GM18519 (cell line): ENCODE measurements at regions not wholly inside any gene's neighbourhood (a gene's known extent, or its start where the extent isn't known, plus 50 kb on each side); places are given as distances from the start of the nearest gene placed in this dataset.

Experiments
- ATAC-seq: cut with Tn5 transposase; IDR thresholded peaks from one replicate; pipeline ENCODE4 v1.9.1; 2021; ENCODE audit warnings: mild to moderate bottlenecking, moderate library complexity; ENCODE audit not compliant: unreplicated experiment, low FRiP score

GRCh38 chr10:130799532-130799931, 512.0 kb downstream of the TCERG1L start:
- no peak for ATAC-seq

- ATAC-seq, result no peak
Observed at GRCh38 chr10:130800281-130800680, 511.2 kb downstream of the TCERG1L start.

- ATAC-seq, result no peak
Observed at GRCh38 chr10:130801276-130801675, 510.2 kb downstream of the TCERG1L start.

- ATAC-seq, result no peak
Observed at GRCh38 chr10:130801784-130802183, 509.7 kb downstream of the TCERG1L start.

GRCh38 chr10:130802301-130802700, 509.2 kb downstream of the TCERG1L start:
- ATAC-seq, result no peak

GRCh38 chr10:130804281-130804680, 507.2 kb downstream of the TCERG1L start:
- ATAC-seq, result no peak

GRCh38 chr10:130804778-130805634, 506.5 kb downstream of the TCERG1L start:
- ATAC-seq, result no peak

GRCh38 chr10:130805635-130806030, 505.9 kb downstream of the TCERG1L start:
- ATAC-seq, result no peak

GRCh38 chr10:130806426-130806825, 505.1 kb downstream of the TCERG1L start:
- ATAC-seq, result no peak

- no peak for ATAC-seq
Observed at GRCh38 chr10:130807096-130807495, 504.4 kb downstream of the TCERG1L start.

- ATAC-seq, result no peak
Observed at GRCh38 chr10:130807721-130808120, 503.8 kb downstream of the TCERG1L start.

GRCh38 chr10:130808243-130808642, 503.3 kb downstream of the TCERG1L start:
- no peak for ATAC-seq

- ATAC-seq, result no peak
Observed at GRCh38 chr10:130808686-130809085, 502.8 kb downstream of the TCERG1L start.

GRCh38 chr10:130809181-130809580, 502.3 kb downstream of the TCERG1L start:
- ATAC-seq, result no peak

GRCh38 chr10:130809761-130810515, 501.6 kb downstream of the TCERG1L start:
- ATAC-seq, result no peak

GRCh38 chr10:130810856-130811255, 500.7 kb downstream of the TCERG1L start:
- ATAC-seq, result no peak

- no peak for ATAC-seq
Observed at GRCh38 chr10:130812381-130813148, 499.0 kb downstream of the TCERG1L start.

- no peak for ATAC-seq
Observed at GRCh38 chr10:130814610-130815009, 496.9 kb downstream of the TCERG1L start.

- no peak for ATAC-seq
Observed at GRCh38 chr10:130816116-130816901, 495.2 kb downstream of the TCERG1L start.

- no peak for ATAC-seq
Observed at GRCh38 chr10:130817046-130817624, 494.4 kb downstream of the TCERG1L start.
